NCI-H146 treated with DMSO at 0.1 percent for 48 hours (cell line): ENCODE measurements at regions not wholly inside any gene's neighbourhood (a gene's known extent, or its start where the extent isn't known, plus 50 kb on each side); places are given as distances from the start of the nearest gene placed in this dataset.

Experiments used
- DNase-seq: peaks from one replicate; lab custom pipeline; 2025; ENCODE audit not compliant: unreplicated experiment; lab: John Stamatoyannopoulos, UW

DNA sequence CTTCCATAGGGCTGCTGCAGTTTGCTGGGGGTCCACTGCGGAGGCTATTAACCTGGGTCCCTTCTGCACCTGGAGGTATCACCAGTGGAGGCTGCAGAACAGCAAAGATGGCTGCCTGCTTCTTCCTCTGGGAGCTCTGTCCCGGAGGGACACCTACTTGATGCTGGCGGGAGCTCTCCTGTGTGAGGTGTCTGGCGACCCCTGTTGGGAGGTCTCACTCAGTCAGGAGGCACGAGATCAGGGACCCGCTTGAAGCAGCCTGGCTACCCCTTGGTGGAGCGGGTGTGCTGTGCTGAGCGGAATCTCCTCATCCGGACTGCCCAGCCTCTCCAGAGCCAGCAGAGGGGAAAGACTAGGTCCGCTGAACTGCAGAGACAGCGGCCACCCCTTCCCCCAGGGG is 56.0 kb upstream of the CTXND1 start:
- DNase-seq, result peak; percentile 18

- DNase-seq, result peak; percentile 0
Measured at GRCh38 chr15:80309769-80310384, 57.9 kb upstream of the CTXND1 start.

DNA sequence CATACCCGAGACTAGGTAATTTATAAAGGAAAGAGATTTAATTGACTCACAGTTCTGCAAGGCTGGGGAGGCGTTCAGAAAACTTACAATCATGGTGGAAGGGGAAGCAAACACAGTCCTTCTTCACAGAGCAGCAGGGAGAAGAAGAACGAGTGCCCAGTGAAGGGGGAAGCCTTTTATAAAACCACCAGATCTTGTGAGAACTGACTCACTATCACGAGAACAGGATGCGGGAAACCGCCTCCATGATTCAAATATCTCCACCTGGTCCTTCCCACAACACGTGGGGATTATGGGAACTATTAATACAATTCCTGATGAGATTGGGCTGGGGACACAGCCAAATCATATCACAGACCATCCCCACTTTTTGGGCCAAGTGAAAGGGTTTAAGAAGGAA is 58.8 kb upstream of the CTXND1 start:
- no peak for DNase-seq

DNA sequence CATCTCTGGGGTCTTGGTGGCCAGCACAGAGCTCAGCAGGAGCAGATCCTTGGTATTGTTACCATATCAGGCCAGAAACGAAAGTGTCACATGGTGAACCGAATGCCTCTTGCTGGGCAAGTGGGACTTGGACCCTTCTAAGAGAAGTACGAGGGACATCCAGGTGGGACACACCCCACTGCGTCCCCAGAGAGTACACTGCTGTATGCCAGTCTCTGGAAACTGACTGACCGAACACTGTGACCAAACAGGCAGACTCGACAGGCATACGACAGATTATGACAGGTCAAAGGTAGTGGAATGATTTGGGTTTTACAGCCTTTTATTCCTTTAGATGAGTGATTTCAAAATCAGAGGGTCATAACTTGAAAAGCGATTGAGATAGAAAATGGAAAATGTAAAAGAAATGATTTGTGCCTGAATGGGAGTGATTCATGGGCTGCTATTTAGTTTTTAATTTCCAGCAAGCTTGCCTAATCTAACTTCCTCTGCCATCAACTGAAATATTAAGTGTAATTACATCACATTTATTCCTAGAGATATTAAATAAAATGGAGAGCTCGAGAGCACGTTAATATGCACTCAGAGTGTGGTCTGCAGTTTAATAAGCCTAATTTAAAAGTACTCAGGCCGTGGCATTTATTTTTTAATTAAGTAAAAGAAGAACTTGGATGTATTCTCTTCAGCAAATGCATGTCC is 63.4 kb upstream of the CTXND1 start:
- DNase-seq, result no peak

- DNase-seq, result no peak
Measured at GRCh38 chr15:80317389-80318182, 65.6 kb upstream of the CTXND1 start.

DNA sequence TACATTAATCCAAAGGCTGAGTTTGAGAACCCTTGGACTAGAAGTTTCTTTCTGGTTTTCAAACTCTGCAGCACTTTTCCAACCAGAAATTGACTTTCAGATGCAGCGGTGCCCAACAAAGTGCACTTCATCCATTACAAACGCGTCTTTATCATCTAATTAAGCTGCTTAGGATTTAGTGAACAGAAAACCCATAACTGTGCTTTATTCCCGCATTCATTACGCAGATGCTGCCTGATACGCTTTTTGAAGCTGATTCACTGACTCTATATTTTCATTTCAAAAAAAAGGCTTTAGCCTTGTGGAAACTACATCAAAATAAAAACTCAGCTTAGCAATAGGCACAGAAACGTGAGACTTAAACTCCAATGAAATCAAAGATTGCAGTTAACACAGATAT is 69.8 kb upstream of the CTXND1 start:
- DNase-seq, result no peak

- no peak for DNase-seq
Measured at GRCh38 chr15:80323285-80323684, 71.3 kb upstream of the CTXND1 start.

DNA sequence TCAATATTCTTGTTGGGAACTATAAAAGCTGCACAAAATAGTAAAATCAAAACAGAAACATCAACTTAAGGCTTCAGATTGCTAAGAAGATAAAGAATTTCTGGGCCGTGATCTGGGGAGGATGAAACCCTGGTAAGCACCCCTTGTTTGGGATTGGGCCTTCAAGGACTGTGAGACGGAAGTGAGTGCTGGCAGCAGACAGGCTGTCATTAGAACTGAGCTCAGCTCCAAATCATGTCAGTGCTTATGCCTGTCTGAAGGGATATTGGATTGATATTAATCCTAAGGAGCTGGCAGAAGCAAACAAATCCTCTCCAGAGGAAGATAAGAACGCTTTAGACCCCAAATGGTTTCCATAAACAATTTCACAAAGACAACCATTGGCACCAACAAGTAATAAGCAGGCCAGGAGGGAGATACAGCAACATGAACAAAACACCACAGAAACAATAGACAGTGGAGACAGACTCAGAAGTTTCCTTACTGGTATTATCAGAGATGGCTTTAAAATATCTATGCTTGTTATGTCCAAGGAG is 72.6 kb upstream of the CTXND1 start:
- DNase-seq, result no peak

- DNase-seq, result no peak
Measured at GRCh38 chr15:80325206-80325605, 73.2 kb upstream of the CTXND1 start.

DNA sequence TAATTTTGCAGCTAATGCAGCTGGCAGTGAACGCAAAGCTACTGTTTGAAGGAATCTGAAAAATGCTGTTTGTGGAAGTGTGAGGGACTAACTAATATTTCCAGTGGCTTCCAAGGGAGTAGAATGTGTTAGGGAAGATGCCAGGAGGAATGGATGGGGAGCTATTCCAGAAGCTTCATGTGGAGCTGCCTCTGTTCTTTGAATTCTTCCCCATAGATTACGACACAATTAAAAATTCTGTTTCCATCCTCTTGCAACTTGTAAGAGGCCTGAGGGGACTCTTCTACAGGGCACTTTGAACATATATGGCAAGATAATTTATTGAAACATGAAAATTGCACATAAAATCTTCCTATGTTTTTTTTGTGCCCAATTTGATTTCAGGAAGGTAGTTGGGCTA is 74.3 kb upstream of the CTXND1 start:
- DNase-seq, result no peak

DNA sequence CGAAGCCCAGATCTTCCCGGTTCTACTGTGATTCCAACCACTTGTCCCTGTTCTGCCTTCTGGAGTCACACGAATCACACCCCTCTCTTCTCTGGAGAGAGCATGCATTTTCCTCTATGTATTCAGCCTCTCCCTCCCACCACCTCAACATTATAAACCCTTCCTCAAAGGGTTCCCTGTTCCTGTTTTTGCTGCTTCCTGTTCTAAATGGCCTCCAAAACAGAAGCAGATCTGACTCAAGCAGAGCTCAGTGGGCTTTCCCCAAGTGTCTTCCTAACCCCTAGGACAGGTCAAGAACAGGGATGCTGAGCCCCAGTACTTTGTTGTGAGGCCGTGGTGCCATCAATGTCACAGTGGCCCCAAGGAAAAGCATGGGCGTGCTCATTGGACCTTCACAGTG is 75.7 kb upstream of the ARNT2 start:
- DNase-seq, result no peak

- DNase-seq, result no peak
Measured at GRCh38 chr15:80331886-80332406, 72.2 kb upstream of the ARNT2 start.

GRCh38 chr15:80333261-80333660 is 70.9 kb upstream of the ARNT2 start:
- no peak for DNase-seq

DNA sequence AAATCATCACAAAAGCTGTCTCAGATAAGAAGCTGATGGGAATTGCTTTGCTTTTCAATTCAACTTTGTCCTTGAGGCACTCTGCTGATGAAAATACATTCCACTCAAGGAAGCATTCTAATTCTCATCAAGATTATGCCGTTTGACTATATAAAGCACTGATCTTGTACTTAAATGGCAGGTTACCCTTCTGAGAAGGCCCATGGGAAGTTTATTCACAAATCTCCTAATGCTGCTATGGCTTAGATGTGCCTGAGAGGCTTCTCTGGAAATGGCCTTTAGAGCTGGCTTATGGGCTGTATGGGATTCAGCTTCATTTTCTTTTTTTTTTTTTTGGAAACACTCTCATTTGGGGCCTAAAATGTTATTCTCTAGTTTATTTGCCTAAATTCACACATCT is 69.7 kb upstream of the ARNT2 start:
- no peak for DNase-seq

DNA sequence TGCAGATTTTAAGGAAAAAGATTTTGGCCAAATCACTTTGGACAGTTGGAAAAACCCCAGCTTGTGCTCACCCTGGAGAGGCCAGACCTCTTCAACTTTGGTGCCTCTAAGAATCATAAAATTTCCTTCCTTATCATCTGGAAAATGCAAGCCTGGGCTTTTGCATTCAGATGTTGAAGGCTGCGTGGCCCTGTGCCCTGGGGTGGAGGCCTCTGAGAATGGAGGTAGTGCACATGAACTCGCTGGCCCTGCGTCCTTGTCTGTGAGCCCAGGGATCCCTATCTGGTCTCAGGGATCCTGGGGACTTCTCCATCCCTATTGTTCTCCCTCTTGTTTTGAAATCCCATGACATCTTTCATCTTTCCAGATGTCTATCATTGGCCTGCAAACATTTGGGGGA is 64.6 kb upstream of the ARNT2 start:
- DNase-seq, result no peak

GRCh38 chr15:80342148-80342547 is 62.0 kb upstream of the ARNT2 start:
- no peak for DNase-seq

GRCh38 chr15:80343554-80343992 is 60.6 kb upstream of the ARNT2 start:
- DNase-seq, result no peak

- DNase-seq, result no peak
Measured at GRCh38 chr15:80350941-80351610, 53.1 kb upstream of the ARNT2 start.
